M059J (cell line): ENCODE measurements at regions not wholly inside any gene's neighbourhood (a gene's known extent, or its start where the extent isn't known, plus 50 kb on each side); places are given as distances from the start of the nearest gene placed in this dataset.
A peak's percentile ranks its signal among the peaks of the same experiment; 100 is the strongest.
"Not testable (repeated sequence)": the region's sequence is repeated elsewhere in the genome, so short reads cannot be mapped to it uniquely, and the experiment has no call there.

Source experiments
- DNase-seq: peaks from one replicate; pipeline ENCODE4 v3.0.0-alpha.2; 2012; ENCODE audit warnings: low read depth

- DNase-seq, result peak; percentile 92
Measured at GRCh38 chr14:88983755-88984154, 159.3 kb downstream of the TTC8 start.

DNA sequence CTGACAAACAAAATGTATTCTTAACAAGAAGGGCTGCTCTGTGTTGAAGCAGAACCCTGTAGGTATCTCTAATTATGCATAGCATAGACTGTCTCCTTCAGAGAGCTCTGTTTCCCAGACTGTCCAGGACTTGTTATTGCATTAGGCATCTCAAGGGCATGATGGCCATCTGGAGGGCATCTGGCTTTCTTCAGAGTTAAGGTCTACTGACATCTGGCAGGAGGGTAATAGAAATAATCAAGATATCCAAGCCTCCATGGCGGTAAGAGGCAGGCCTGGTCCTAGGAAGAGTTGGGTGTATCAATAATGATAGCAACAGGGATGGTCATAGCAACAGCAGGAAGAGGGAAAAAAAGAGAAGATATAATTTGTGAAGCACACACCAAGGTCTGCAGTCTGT lies 161.2 kb downstream of the TTC8 start:
- no peak for DNase-seq

GRCh38 chr14:88986146-88986841 lies 161.8 kb downstream of the TTC8 start:
- peak; percentile 89 for DNase-seq

DNA sequence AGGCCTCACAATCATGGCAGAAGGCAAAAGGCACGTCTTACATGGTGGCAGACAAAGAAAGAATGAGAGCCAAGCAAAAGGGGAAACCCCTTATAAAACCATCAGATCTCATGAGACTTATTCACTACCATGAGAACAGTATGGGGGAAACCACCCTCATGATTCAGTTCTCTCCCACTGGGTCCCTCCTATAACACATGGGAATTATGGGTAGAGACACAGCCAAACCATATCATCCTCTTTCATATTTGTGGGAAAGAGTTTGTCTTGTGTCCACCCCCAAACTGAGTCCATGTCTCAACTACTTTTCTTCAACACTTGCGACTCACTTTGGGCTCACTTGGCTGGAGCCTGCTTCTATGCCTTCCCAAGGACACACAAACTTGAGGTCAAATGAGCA lies 162.5 kb downstream of the TTC8 start:
- not testable (repeated sequence) for DNase-seq

DNA sequence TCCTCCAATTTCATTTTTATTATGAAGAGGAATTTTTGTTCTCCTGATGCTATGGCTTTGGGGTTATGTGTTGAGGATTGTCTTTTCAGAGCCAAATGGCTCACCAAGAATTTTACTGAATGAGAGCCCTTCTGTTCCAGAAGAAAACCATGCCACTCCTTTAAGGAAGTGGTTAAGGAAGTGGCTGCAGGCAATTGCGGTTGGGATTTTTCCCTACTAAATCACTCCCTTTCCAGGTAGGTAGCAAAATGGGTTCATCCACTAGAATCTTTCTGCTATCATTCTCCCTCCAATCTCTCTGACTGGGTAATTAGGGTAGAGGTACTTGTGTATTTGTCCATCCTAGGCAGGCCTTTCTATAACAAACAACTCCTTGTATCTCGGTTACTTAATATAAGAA lies 163.1 kb downstream of the TTC8 start:
- peak; percentile 91 for DNase-seq

- DNase-seq, result no peak
Measured at GRCh38 chr14:88989911-88990310, 165.5 kb downstream of the TTC8 start.

DNA sequence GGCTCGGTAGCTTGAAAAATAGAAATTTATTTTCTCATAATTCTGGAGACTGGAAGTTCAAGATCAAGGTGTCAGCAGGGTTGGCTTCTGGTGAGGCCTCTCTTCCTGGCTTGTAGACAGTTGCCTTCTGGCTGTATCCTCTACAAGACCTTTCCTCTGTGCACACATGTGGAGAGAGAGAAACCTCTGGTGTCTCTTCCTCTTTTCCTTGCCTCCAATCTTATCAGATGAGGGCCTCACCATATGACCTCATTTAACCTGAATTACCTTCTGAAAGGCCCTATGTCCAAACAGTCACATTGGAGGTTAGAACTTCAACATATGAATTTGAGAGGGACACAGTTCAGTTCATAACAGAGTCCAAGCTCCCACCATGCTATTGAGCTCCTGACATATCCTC lies 166.4 kb downstream of the TTC8 start:
- no peak for DNase-seq

GRCh38 chr14:88992011-88992410 lies 167.6 kb downstream of the TTC8 start:
- no peak for DNase-seq

DNA sequence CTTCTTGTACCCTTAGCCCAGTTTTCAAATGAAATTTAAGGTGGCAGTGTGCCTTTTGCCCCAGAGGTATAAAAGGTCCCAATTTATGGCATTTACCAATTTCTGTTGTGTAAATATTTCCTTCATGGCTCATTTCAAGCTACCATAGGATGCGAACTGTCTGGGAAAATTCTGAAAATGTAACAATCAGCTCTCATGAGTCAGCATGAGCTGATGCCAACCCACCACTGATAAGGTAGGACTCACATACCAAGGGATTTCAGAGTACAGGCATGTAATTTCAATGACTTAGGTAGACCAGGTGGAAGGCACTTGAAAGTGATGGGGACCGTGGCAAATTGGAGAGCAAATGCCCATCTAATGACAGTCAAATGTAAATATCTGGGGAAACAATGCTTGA lies 169.5 kb downstream of the TTC8 start:
- peak; percentile 80 for DNase-seq

DNA sequence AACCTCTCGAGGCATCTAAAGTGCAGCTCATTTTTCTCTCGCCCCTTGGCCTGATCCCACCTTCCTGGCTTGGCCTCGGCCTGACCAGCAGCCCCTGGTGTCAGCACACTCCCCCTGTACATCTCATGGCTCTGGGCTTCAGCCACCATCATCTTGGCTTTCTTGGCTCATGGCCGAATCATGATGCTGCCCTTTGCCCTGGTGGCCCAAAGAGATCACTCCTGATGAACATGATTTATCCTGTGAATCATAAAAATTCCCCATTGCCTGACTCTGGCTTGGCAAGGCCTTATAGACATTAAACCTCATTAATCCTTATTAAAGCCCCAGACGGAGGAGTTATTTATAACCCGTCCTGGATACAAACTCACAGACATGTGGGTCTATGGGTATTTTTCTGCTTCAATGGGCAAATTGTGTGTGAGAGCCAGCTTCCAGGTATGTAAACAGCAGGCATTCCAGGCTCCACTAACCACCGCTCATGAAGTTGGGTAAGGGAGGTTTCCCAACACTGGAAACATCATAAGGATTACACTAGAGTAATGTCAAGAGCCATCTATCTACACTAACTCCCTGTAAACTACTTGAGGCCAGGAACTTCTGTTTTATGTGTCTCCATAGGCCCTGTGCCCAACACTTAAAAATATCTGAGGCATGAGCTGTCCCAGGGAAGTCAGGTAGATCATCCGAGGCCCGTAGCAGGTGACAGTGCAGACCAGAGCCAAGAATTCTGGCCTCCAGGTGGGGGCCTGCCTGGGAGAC lies 171.2 kb downstream of the TTC8 start:
- peak; percentile 95 for DNase-seq

DNA sequence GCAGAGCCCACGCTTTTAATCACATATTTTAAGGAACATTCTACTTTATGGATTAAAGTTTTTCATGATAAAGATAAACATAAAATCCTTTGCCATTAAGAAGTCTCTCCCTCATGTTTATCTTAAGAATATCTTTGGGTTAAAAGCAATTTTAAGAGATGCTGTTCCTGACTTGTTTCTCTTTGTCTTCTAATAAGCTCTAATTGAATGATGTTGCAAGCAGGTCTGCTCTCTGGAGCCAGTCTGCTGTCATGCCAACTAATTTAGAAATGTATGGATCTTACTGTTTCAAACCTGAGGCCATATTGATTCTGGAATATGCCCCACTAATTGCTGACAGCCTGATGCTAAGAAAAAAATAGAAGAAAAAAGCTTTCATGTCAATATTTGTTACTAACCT lies 173.6 kb downstream of the TTC8 start:
- no peak for DNase-seq

- no peak for DNase-seq
Measured at GRCh38 chr14:88999137-88999536, 174.7 kb downstream of the TTC8 start.

- DNase-seq, result peak; percentile 93
Measured at GRCh38 chr14:89000007-89000942, 175.8 kb downstream of the TTC8 start.

DNA sequence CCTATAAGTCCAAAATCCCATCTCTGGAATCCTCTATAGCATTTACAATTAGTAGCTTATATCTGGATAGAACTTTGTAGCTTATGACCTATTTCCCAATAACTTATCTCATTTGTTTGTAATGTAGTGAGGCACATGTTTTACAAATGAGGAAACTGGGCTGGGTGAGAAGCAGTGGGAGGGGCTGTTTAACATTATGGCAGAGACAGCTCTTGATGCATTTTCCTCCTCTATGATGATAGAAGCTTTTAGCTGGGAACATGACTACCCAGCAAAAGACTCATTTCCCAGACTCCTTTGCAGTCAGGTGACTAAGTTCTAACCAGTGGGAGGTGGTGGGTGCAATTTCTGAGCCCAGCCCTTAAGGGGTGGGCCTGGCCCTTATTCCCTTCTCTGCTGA lies 179.7 kb downstream of the TTC8 start:
- DNase-seq, result no peak

DNA sequence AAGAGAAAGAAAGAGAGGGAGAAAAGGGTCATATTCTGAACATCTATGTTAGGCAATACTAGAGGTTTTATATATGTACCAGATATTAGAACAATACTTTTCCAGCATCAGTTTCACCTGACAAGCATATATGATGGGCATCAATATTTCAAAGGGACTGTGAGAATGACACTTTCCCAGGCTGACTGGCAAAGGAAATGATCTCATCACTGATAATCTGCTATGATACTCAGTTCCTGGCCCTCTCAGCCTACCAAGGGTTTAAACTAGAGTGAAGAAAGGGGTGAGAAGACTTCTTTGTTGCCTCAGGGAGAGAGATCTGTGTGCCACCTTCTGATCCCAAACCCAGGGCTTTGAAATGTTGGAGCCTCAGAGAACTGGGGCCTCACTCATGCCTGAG lies 183.5 kb downstream of the TTC8 start:
- no peak for DNase-seq

DNA sequence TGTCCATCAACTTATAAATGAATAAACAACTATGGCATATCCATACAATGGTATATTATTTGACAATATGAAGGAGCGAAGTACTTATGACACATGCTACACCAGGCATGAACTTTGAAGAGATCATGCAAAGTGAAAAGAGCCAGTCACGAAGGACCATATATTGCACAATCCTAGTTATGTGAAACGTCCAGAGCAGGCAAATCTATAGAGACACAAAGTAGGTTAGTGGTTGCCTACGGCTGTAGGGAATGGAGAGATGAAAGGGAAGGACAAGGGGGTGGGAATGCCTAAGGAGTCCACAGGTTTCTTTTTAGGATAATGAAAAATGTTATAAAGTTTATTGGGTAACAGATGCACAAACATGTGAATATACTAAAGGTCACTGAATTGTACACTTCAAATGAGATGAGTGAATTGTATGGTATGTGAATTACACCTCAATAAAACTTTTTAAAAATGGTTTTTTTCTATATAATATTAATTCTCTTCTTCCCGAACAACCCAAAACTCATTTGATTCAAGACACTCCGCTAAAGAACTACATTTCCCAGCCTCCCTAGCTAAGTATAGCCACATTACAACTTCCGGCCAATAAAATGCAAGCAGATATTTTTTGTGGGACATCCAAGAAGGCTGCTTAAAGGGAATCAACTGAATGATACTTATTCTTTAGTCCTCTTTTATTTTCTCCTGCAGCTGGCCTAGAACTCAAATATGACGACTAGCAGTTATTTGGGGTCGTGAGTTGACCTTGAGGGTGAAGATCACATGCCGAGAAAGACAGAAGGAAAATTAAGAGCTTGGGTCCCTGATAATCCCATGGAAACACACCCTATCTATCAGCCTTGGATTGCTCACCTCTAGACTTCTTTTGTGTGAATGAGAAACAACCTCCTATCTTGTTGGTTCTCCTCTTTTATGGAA lies 187.2 kb downstream of the TTC8 start:
- no peak for DNase-seq

- DNase-seq, result no peak
Measured at GRCh38 chr14:89012282-89013097, 188.0 kb downstream of the TTC8 start.

DNA sequence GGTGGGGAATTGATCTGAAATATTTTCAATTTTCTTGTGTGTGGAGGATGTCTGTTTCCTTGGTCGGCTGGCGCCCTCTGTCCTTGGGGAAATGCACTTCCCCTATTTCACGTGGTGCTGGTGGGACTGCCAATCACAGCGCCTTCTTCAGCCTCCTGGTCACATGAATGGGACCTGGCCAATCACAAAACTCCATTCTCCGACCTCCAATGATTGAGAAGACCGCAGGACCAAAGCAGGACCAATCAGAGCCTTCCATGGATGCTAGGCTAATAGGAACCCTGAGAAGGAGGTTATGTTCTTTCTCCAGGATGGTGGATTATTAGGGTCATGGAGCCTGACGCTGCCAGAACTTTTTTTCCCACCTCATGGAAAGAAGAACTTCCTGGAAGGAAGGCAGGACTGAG lies 188.7 kb downstream of the TTC8 start:
- DNase-seq, result peak; percentile 25

- no peak for DNase-seq
Measured at GRCh38 chr14:89013698-89014568, 189.5 kb downstream of the TTC8 start.

DNA sequence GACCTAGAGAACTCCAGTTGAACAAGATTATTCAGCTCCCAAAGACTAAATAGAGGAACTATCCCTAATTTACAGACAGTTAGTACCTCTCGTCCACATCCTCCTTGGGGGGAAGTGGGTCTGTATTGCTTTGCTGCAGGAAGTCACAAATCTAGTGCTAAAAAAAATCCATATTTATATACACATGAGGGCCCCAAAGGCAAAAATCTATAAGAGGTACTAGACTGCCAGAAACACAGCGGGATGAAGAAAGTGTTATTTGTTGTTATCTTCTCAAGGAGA lies 190.1 kb downstream of the TTC8 start:
- DNase-seq, result no peak
